ENCODE measurements at regions not wholly inside any gene's neighbourhood (a gene's known extent, or its start where the extent isn't known, plus 50 kb on each side); places are given as distances from the start of the nearest gene placed in this dataset.

DNA sequence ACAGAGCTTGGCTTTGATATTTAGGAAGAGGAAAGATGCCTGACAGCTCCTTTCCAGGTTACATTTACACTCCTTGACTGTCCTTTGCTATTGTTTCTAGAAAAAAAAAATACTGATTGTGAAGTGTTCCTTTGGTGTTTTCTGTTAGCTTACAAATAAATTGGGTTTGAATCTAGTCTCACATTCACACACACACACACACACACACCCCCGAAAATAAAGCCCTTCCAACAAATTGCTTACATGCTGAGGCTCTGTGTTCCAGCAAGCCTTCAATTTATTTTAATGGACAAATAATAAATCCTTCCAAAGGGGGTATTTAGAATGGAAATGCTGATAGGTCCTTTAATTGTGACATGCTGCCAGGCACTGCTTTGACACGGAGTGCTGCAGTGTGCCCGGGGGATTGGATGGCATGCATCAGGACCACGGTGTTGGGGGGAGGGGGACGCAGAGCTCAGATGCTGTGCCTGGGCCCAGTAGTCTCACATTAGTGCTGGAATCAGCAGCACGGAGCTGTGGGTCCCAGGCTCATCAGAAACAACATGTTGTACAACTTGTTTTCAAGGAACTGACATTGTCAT, 199.9 kb downstream of the CD83 start:
- in situ Hi-C loops (cut with MboI; ENCODE audit: low sequenced_read_pairs), result no loop called here

DNA sequence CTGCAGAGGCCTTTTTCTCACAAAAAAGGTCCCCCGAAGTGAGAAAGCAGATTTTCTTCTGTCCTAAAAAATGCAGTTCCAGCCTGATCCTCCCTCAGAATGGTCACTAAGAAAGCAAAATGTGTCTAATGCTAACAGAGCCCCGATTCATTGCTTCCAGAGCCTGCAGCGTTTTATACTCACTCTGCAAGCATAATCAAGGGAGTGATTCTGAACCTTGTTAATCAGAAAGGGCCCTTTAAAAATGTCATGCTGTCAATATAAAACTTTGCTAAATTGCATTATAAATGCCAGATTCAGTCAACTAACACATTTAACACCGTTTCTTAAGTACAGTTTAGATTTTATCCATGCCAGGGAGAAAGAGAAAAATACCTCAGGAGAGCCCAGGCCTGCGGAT, 202.8 kb downstream of the CD83 start:
- in situ Hi-C loops (cut with MboI; ENCODE audit: low sequenced_read_pairs), result no loop called here

DNA sequence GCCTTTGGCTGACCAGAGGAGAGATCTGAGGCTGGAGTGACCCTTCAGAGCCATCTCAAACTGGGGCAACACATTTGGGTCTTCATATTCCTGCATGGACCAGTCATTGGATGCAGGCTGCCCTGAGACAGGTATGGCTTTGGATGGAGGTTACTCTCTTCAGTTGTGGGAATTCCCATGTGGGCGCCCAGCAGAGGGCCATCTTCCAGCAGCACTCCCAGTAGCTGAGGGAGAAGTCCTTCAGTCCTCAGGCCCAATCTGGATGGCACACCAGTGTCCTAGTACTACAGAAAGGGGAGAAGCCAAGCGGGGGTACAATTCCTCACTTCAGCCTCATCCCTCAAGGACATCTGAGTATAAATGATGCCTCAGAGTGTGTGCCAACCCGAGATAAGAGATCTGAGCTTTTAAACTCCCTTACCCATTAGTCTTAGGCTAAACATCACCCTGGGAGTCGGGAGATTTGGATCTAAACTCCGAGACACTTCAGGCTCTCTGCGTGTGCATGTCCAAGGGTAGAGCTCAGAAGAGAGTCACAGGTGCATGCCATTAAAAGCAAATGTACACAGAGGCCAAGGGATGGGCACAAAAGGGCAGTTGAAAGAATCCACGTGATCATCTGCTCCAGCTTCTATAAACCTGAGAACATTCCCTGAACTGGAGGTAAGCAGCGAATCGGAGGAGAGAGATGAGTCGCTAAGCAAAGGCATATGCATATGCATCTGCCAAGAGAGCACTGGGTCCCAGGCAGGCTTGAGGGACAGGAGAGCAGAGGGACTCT, 204.6 kb downstream of the CD83 start:
- in situ Hi-C loops (cut with MboI; ENCODE audit: low sequenced_read_pairs), result no loop called here

DNA sequence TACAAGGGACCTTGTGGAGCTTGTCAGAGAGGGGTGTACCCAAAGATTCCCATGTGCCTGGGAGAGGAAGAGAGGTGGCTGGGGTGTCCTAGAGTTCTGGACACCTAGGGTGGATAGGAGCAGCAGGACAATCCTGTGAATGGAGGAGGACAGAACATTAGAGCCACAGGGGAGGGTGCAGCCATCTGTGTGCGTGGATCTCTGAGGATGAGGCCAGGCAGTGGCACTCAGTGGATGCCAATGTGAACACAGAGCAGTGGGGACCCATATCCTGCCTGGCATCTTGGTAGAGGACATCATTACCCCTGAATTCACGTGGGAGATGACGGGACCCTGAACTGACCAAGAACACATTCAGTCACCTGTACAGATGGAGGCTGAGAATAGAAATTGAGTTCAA, 205.3 kb downstream of the CD83 start:
- in situ Hi-C loops (cut with MboI; ENCODE audit: low sequenced_read_pairs), result no loop called here

DNA sequence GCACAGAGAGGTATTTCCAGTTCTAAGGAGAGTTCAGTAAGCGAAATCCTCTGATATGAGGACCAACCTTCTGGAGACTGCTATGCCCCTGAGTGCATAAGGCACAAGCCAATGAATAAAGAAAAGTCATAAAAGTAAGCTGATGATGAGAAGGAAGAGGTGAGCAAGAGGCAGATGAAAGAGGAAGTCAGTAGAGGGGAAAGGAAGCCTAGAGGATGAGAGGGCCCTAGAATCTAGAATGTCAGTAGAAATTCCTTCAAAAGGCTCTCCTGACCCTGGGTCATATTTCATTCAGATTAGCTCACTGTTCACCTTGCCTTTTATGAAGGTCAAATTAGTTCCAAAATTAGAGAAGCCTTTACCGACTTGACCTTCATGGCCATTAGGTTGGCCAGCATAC, 209.2 kb downstream of the CD83 start:
- in situ Hi-C loops (cut with MboI; ENCODE audit: low sequenced_read_pairs), result no loop called here

DNA sequence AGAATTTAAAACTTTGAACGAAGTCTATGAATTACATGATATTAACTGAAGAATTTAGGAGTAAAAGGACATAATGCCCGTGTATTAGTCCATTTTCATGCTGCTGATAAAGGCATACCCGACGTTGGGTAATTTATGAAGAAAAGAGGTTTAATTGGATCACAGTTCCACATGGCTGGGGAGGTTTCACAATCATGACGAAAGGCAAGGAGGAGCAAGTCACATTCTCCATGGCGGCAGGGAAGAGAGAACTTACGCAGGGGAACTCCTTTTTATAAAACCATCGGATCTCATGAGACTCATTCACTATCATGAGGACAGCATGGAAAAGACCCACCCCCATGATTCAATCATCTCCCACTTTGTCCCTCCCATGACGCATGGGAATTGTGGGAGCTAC, 210.6 kb downstream of the CD83 start:
- in situ Hi-C loops (cut with MboI; ENCODE audit: low sequenced_read_pairs), result no loop called here

DNA sequence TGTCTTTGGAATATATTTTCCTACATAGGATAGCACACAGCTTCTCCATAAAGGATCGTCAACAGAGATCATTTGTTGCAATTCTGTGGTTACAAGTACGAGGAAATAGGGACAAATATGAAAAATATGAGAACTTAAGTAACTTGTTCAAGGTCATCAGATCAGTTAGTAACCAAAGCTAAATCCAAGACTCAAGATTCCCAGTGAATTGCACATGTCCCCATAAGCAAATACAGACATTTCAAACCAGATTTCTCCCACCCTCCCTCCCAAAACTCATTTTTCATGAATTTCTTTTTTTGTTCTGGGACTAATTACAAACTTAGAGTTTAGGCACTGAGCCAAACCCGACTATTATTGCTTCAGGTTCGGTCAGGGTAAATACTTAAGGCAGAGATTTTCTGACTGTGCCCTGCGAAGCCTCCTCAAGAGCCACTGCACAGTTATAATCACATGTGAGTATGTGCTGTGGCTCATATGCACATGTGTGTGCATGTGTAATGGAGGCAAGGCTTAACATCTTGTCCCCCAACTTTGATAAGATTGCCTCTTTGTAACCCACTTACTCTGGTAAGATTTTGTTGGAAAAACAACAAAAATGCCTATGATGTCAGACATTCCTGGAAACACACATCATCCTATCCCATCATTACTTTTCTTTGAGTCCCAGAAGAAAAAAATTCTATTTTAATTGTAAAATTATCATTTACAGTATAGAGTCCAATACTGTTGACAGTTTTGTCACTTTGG, 216.2 kb downstream of the CD83 start:
- in situ Hi-C loops (cut with MboI; ENCODE audit: low sequenced_read_pairs), result no loop called here

DNA sequence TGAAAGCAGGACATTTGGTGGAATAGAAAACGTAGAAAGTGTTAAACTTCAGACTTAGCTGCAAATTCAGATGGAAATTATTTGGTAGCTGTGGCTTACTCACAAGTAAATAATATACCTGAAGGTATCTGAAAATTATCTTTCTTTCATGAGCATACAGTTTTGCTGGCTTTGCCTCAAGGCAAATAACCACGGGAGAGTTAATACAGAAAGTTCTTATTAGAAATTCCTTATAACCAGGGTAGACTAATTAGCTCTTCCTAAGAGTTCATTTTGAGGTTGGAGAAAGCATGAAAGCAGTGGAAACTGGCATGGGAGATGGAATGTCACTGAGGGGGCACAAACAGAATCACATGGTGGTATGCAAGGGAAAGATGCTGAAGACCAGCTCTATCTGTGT, 217.5 kb downstream of the CD83 start:
- in situ Hi-C loops (cut with MboI; ENCODE audit: low sequenced_read_pairs), result no loop called here

DNA sequence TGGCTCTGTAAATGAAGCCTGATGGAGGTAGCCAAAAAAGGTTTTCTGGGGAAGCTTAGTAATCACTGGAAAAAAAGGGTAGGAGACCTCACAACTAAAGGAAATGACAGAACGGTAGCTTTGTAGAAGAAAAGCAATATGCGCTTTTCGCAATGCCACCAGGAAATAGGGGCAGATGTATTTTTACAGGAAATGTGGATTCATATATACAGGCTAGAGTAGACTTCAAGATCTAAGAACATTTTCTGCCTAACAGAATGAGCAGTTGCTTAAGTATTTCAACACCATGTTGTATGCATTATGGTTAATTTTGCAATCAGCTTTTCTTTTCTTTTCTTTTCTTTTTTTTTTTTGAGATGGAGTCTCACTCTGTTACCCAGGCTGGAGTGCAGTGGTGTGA, 219.6 kb downstream of the CD83 start:
- in situ Hi-C loops (cut with MboI; ENCODE audit: low sequenced_read_pairs), result no loop called here

DNA sequence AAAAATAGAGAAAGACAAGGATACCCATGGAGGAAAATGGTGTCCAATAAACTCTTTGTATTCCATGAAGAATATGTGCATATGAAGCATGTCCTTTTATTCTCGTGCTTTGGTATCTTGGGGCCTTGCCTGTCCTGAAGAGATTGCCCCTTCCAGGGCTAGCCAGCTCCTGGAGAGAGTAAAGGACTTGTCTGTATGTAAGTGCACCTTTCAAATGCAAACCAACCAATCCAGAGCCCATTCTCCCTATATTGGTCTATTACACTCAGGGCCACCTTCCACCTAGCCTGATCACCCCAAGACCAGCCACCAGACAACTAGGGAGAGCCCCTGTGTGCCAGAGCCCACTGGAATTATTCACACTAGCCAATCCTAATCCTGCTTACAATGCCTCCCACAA, 221.6 kb downstream of the CD83 start:
- in situ Hi-C loops (cut with MboI; ENCODE audit: low sequenced_read_pairs), result no loop called here

DNA sequence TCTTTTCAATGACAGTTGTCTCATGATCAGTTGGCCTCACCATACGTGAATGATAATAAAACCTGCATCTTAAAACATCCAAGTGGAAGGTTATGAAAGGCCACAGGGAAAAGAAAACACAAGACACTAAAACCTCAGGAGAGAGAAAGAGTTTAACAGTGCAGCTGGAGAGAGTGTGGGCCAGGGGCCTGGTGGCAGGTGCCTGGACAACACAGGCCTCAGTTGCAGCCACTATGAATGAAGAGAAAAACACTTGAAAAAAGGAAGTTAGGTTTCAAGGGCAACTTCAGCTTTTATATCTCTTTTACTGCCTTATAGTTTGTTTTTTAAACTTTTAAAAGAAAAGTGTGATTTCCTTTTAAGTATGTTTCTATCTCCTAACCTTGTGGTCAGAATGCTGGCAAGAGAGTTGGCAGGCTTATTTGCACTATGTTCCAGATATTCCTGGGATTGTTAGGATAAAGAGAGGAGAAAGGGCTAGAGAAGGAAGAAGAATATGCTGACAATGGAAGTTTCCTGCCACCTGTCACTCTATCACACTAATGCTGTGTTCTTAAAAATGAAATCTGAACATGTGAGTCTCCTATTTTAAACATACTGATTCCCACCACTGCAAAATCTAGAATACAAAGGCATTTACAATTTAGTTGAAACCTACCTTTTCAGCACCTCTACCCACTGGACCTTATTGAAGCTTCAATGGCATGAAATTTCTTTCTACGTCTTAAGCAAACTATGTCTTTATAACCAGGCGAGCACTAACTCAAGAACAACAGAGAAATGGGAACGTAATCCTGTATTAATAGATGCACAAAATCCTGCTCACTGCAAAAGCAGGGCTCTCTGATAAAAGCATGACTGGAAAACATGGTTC, 222.4 kb downstream of the CD83 start:
- in situ Hi-C loops (cut with MboI; ENCODE audit: low sequenced_read_pairs), result no loop called here

DNA sequence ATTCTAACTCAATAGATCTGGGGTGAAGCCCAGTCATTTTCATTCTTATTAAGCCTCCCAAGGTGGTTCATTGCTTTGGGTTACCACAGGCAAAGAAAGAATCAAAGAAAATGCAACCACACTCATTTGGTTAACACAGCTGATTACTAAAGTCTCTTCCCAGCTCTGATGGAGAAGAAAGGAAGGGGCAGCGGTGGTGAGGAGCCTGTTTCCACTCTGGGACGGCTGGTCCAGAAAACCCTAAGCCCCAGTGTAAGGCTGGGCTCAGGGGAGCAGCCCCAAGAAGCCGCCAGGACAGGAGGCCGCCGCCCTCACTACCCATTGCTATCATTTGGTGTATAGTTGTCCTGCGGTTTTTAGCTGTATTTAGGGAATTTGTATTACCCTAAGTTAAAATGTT, 226.9 kb downstream of the CD83 start:
- in situ Hi-C loops (cut with MboI; ENCODE audit: low sequenced_read_pairs), result no loop called here

DNA sequence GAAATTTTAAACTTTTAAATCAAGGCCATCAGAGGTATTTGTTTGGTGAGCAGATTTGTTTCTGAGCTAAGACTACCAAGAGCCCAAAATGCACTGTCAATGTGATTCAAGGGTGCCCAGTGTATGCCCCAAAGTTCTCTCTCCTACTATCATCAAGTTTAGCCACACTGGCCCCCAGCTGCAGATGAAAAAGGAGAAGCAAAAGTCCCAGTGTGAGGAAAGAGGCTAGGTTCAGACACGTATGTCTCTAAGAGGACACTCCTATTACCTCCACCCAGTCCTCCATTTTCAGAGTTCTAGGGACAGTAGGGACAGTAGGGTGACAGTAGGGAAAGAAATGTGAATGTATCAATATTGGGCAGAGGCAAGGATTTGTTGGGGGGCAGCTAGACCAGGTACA, 230.8 kb downstream of the CD83 start:
- in situ Hi-C loops (cut with MboI; ENCODE audit: low sequenced_read_pairs), result no loop called here

DNA sequence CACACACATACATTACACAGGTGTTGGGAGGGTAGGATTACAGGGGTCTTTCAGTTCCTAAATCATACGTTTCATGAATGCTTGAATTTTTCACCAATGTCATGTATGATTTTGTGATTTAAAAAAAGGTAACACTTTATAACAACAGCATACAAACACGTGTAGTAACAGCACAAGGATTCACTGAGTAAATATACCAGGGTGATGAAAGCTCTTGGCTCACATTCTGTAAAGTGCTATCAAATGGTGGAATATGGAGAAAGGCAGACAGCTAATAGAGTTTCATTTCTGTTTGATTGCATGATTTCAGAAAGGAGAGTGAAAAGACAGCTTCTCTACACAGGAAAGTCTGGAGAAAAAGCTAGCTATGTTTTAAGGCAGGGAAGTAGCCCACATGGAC, 231.9 kb downstream of the CD83 start:
- in situ Hi-C loops (cut with MboI; ENCODE audit: low sequenced_read_pairs), result no loop called here

DNA sequence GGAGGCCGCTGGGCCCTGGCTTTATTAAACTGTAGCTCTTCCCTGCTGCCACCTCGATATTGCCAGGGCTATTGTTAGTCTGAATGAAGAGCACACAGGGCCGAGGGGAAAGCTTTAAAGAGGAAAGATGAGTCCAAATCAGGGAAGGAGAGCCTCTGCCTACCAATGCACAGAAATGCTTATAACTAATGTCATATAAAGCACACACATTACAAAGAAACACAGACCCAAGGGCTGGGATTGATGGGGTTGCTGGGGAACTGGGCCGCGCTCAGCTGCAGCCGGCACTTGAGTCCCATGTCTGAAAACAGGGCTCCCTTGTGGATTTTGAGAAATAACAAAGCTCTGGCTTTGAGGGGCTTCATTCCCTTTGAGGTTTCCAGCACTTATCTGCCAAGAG, 232.6 kb downstream of the CD83 start:
- in situ Hi-C loops (cut with MboI; ENCODE audit: low sequenced_read_pairs), result no loop called here

DNA sequence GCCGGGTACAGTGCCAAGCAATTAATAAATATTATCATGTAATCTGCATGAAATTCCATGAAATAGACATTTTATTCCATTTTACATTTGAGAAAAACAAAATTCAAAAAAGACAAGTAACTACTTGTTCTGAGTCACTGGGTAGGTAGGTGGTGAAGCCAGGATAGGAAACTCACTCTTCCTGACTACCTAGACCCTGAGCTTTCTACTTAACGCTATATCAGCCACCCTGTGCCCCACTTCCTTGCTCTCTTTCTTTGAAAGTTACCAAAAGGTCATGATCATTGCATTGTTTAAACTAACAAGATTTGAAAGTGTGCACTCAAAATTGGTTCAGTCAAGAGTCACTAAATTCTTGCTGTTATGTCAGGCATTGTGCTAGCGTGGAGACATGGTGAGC, 235.7 kb downstream of the CD83 start:
- in situ Hi-C loops (cut with MboI; ENCODE audit: low sequenced_read_pairs), result no loop called here

DNA sequence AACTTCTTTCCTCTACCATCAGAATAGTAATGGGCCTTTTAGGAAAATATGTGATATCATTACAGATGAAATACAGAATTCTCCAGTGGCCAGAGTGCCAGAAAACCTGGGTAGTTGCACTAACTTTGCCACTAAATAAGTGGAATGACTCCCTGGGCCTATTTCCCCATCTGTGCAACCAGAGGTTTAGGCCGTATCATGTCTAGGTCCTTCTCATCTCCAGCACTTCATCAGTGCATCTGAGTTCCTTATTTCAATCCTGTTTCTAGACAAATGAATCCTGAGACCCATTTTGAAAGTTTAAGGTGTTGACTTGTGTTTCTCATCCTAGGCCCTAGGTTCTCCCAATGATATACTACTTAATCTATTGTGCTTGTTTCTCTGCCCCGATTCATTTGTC, 236.2 kb downstream of the CD83 start:
- in situ Hi-C loops (cut with MboI; ENCODE audit: low sequenced_read_pairs), result no loop called here

DNA sequence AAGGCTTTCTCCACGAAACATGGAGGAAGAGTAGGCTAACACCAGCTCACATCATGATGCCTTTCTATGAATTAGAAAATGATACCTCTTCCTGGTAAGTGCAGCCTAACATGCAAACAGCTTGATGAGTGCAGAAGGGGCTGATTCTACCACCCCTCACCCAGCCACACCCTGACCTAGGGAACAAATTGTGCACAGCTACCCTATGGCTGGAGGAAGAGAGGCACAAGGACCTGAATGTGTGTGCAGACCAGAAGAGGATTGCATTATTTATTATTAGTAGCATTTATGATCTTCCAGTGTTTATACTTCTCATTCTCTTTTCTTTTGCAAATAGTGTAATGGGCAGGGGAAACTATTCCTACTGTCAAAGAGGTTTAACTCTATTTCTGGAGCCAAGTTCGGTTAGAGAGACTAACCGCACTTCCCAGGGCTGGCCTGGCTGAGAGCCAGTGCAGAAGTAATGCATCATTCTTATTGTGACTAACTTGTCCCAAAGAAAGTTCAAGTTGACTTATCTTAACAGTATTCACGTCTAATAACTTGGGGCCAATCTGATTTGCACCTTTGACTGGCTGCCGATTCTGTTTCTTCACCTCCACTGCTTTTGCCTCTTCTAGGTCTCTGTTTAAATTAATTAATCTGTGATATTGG, 237.5 kb downstream of the CD83 start:
- in situ Hi-C loops (cut with MboI; ENCODE audit: low sequenced_read_pairs), result no loop called here

DNA sequence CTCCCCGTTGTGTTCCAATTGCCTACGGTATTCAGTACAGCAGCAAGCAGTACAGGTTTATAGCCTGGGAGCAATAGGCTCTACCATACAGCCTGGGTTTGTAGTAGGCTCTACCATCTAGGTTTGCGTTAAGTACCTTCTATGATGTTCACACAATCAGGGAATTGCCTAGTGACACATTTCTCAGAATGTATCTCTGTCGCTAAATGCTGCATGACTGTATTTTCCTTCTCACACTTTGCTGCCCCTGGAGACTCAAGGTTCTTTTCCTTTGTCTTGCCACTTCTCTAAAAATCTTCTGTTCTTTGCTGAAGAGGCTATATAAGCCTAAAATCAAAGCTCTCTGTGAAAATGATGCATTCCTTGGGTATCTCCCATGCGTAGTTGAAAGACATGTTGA, 241.9 kb downstream of the CD83 start:
- in situ Hi-C loops (cut with MboI; ENCODE audit: low sequenced_read_pairs), result no loop called here

DNA sequence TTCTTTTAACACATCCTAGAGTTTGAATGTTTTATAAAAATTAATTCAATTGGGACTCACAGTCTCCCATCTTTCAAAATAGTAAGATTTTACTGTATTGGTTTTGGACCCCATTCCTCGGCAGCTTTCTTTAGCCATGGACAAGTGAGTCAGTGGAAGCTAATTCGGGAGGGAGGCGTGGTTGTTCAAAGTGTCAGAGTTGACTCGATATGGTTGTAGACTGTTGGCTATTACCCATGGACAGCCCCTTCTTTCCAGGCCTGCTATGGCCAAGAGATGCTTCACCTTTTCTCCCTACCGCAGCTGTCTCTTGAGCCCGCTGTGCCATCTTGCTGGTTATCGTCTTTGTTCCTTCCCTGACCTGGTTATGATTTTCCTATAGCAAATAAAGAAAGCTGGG, 243.0 kb downstream of the CD83 start:
- in situ Hi-C loops (cut with MboI; ENCODE audit: low sequenced_read_pairs), result no loop called here

DNA sequence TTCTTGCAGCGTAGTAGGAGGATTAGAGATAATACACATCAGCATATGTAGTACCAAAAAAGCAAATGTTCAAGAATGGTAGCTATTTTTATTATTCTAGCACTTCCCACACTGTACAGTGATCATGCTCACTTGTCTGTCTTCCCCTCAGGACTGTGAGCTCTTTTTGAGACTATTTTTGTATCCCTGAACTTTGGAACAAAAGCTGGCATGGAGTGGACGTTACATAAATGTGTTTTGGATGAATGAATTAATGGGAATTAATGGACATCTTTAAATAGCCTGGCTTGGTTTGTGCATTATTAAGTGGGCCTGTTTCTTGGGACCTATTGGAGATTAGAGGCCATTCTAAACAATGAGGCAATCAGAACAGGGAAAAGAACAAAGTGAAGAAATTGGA, 243.7 kb downstream of the CD83 start:
- in situ Hi-C loops (cut with MboI; ENCODE audit: low sequenced_read_pairs), result no loop called here
